Thymus (tissue), 11 donors: ENCODE measurements at regions not wholly inside any gene's neighbourhood (a gene's known extent, or its start where the extent isn't known, plus 50 kb on each side); places are given as distances from the start of the nearest gene placed in this dataset.

Experiments used
- DNase-seq, 9 donors: peaks; one replicate each; pipeline ENCODE4 v3.0.0-alpha.2; 2013; ENCODE audit warnings: low spot score in 9 of 9, low read depth in 6 of 9, missing footprints in 1 of 9
- H3K27ac ChIP-seq, 2 donors: one replicate each; pipeline ENCODE4 v1.5.1; 2013; ENCODE audit warnings: control low read depth in 1 of 2, low read depth in 1 of 2, low read length in 1 of 2, mild to moderate bottlenecking in 1 of 2, moderate library complexity in 1 of 2
- H3K27me3 ChIP-seq, 2 donors: one replicate each; pipeline ENCODE4 v1.5.1; 2013; ENCODE audit warnings: low read length in 1 of 2; ENCODE audit not compliant: control insufficient read depth in 2 of 2, insufficient read depth in 1 of 2
- H3K36me3 ChIP-seq, 2 donors: one replicate each; pipeline ENCODE4 v1.5.1; 2013; ENCODE audit warnings: low read length in 1 of 2, mild to moderate bottlenecking in 1 of 2, moderate library complexity in 1 of 2; ENCODE audit not compliant: control insufficient read depth in 2 of 2, insufficient read depth in 2 of 2
- H3K4me1 ChIP-seq, 2 donors: one replicate each; pipeline ENCODE4 v1.5.1; 2013; ENCODE audit warnings: low read length in 2 of 2; ENCODE audit not compliant: control insufficient read depth in 2 of 2, insufficient read depth in 2 of 2
- H3K4me3 ChIP-seq, 2 donors: one replicate each; pipeline ENCODE4 v1.5.1; 2013; ENCODE audit warnings: low read length in 2 of 2, control low read depth in 1 of 2, mild to moderate bottlenecking in 1 of 2
- H3K9me3 ChIP-seq, 2 donors: one replicate each; pipeline ENCODE4 v1.5.1; 2013; ENCODE audit warnings: low read length in 1 of 2, mild to moderate bottlenecking in 1 of 2; ENCODE audit not compliant: control insufficient read depth in 2 of 2, insufficient read depth in 1 of 2
- WGBS: extraction: QIAGEN DNeasy Blood & Tissue Kit; methylation state at CpG from one replicate; pipeline ENCODE4 v1.1.7; 2013; 5-methylcytosine and 5-hydroxymethylcytosine counted together
- donor health status: healthy.

DNA sequence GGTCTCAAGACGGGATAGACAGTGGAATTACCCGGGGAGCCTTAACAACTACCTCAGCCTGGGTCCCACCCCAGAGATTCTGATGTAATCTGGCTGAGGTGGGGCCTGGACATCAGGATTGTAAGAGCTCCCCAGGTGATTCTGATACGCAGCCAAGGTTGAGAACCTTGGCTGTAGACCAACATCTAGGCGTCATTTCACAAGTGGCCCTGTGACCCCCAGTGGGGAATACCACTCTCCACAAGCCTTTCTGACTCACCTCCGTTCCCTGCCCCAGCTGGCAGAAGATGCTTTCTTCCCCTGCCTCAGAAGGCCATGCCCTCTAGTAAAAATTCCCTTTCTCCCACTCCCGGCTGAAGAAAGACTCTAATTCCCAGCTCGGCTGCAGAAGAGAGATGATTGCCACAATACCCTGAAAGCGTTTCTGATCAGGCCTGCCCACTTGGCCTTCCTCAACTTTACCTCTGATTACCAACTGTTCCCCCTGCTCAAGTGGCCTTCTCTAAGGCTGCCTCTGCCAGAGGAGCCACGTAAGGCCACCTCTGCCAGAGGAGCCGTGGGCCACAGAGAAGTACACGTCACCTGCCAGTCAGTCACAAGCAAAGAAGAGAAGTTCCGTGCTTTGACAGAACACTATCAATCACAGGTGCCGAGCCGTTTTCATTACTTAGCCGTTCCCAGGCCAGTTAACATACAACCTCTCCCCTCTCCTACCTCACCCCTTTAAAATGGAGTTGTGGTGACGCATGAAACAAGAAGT is 116.8 kb upstream of the PKDCC start:
- H3K9me3 ChIP-seq, result no peaks in the 10 kb centered on the region
- H3K4me1 ChIP-seq, result peaks cover 2 to 16% of the 10 kb centered on the region in 2 donors
- peak in 1 of 9 donors; percentile 13 for DNase-seq
- no peak overlapping the region for H3K4me3 ChIP-seq
- WGBS, result 84% methylated on average over 16 of the region's 16 CpGs
- no peak overlapping the region for H3K27ac ChIP-seq
- no peaks in the 10 kb centered on the region for H3K27me3 ChIP-seq
- no peaks in the 10 kb centered on the region for H3K36me3 ChIP-seq

- WGBS, result 88% methylated on average over 17 of the region's 17 CpGs
- H3K4me1 ChIP-seq, result peaks cover 2 to 17% of the 10 kb centered on the region in 2 donors
- H3K4me3 ChIP-seq, result no peak overlapping the region
- H3K9me3 ChIP-seq, result no peaks in the 10 kb centered on the region
- H3K27me3 ChIP-seq, result no peaks in the 10 kb centered on the region
- H3K27ac ChIP-seq, result no peak overlapping the region
- H3K36me3 ChIP-seq, result no peaks in the 10 kb centered on the region
- DNase-seq, result no peak
These were observed 115.4 kb upstream of the PKDCC start for GRCh38 chr2:41932241-41933045.

- WGBS, result 81% methylated on average over 3 of the region's 3 CpGs
- no peak overlapping the region for H3K27ac ChIP-seq
- H3K4me1 ChIP-seq, result peaks cover under 1 to 19% of the 10 kb centered on the region in 2 donors
- no peak overlapping the region for H3K4me3 ChIP-seq
- no peaks in the 10 kb centered on the region for H3K36me3 ChIP-seq
- H3K27me3 ChIP-seq, result no peaks in the 10 kb centered on the region
- DNase-seq, result no peak
- H3K9me3 ChIP-seq, result no peaks in the 10 kb centered on the region
These were observed 114.8 kb upstream of the PKDCC start for GRCh38 chr2:41933046-41933420.

DNA sequence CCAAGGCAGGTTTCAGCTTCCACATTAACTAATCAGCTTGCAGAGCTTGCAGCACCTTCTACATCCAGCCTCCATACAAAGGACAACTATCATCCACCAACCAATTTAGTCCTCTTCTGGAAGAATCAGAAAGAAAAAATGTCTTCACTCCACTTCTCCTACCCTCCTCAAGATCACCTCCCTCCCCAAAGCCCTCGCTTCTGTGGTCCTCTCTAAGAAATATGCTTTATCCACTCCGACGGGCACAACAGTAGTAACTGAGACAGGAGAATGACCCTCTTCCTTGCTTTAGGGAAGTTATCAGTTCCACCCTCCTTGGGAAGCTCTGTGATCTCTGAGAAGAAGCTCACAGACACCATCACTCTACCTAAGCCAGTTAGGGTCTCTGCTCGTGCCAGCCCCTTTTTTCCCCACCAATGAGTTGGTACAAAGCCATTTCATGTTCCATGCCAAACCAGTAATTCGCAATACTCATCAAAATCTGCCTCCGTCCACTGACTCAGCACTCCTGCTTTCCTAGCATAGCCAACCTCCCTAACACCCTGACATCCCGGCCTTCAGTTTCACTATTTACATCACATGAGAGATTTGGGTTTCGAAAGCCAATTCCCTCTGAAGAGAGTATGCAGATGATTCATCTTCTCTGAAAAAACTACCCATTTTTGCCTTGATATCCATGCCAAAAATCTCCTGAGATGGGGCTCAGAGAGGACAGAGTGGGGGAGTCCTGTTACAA is 114.1 kb upstream of the PKDCC start:
- H3K27ac ChIP-seq, result no peak overlapping the region
- WGBS, result 89% methylated on average over 8 of the region's 8 CpGs
- no peaks in the 10 kb centered on the region for H3K36me3 ChIP-seq
- DNase-seq, result peak in 1 of 9 donors; percentile 30
- no peaks in the 10 kb centered on the region for H3K9me3 ChIP-seq
- H3K27me3 ChIP-seq, result peaks cover 0 to 3% of the 10 kb centered on the region in 2 donors
- peaks cover 0 to 23% of the 10 kb centered on the region in 2 donors for H3K4me1 ChIP-seq
- no peak overlapping the region for H3K4me3 ChIP-seq

- WGBS, result 82% methylated on average over 10 of the region's 10 CpGs
- Histone ChIP-seq H3K9me3 (no peaks in the 10 kb centered on the region), H3K27ac (no peak overlapping the region), H3K27me3 (peaks cover 0 to 3% of the 10 kb centered on the region in 2 donors), H3K36me3 (no peaks in the 10 kb centered on the region), H3K4me3 (no peak overlapping the region), H3K4me1 (peaks cover 0 to 23% of the 10 kb centered on the region in 2 donors)
- no peak for DNase-seq
These were observed 113.4 kb upstream of the PKDCC start for GRCh38 chr2:41934329-41934958.

DNA sequence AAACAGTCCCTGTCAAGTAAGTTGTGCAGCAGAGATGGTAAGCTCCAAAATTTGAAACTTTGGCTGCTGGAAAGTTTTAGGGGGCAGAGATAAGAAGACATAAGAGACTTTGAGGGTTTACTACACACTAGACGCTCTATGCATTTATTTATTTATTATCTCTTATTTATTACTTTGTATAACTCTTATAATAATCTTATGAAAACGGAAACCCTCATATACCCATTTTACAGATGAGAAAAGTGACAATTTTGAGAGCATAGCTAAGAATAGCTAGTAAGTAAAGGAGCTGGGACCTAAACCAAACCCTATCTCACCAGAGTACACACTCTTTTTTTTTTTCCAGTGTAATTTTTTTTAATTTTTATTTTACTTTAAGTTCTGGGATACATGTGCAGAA is 112.8 kb upstream of the PKDCC start:
- no peak overlapping the region for H3K27ac ChIP-seq
- no peak for DNase-seq
- H3K36me3 ChIP-seq, result no peaks in the 10 kb centered on the region
- H3K4me3 ChIP-seq, result no peak overlapping the region
- 78% methylated on average over 2 of the region's 2 CpGs for WGBS
- H3K9me3 ChIP-seq, result no peaks in the 10 kb centered on the region
- H3K4me1 ChIP-seq, result peaks cover 0 to 23% of the 10 kb centered on the region in 2 donors
- peaks cover 0 to 3% of the 10 kb centered on the region in 2 donors for H3K27me3 ChIP-seq

DNA sequence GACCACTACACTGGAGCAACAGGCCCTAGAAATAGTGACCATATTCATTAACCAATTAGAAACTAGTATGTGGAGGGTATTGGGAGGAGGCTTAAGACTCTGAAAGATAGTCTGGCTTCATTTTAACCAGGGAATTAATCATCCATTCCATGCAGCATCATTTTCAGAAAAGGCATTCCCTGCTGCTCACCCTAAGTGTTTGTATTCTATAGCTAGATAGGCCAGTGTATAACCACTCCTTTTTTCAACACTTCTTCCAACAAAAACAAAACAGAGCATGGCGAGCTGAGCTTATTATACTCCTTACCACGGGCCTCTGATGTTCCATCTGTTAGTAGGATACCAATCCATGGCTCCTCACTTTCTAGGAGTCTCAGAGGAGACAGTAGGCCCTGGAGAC is 112.0 kb upstream of the PKDCC start:
- no peaks in the 10 kb centered on the region for H3K36me3 ChIP-seq
- peaks cover 0 to 23% of the 10 kb centered on the region in 2 donors for H3K4me1 ChIP-seq
- peaks cover 0 to 3% of the 10 kb centered on the region in 2 donors for H3K27me3 ChIP-seq
- DNase-seq, result no peak
- no peaks in the 10 kb centered on the region for H3K9me3 ChIP-seq
- WGBS, result 84% methylated on average over 2 of the region's 2 CpGs
- H3K27ac ChIP-seq, result no peak overlapping the region
- no peak overlapping the region for H3K4me3 ChIP-seq

GRCh38 chr2:41936771-41937463 is 110.9 kb upstream of the PKDCC start:
- Histone ChIP-seq H3K36me3 (no peaks in the 10 kb centered on the region), H3K27me3 (peaks cover 0 to 3% of the 10 kb centered on the region in 2 donors), H3K9me3 (no peaks in the 10 kb centered on the region), H3K4me3 (no peak overlapping the region), H3K27ac (no peak overlapping the region), H3K4me1 (peaks cover 0 to 18% of the 10 kb centered on the region in 2 donors)
- no peak for DNase-seq
- WGBS, result 95% methylated on average over 7 of the region's 7 CpGs
